Endometrium (tissue), 2 donors: ENCODE measurements at regions not wholly inside any gene's neighbourhood (a gene's known extent, or its start where the extent isn't known, plus 50 kb on each side); places are given as distances from the start of the nearest gene placed in this dataset.
A peak's percentile ranks its signal among the peaks of the same experiment; 100 is the strongest.

Experiments
- FAIRE-seq: peaks from 2 replicates; lab custom pipeline; 2012; peaks lifted over from hg19 to GRCh38; lab: Jason Lieb, UNC
- donor health status: control.
- donor health status: control.

- no peak for FAIRE-seq
Observed at GRCh38 chr16:74094514-74094913, 202.1 kb upstream of the PSMD7 start.

- no peak for FAIRE-seq
Observed at GRCh38 chr16:74092336-74092735, 204.3 kb upstream of the PSMD7 start.

- no peak for FAIRE-seq
Observed at GRCh38 chr16:74090871-74091270, 205.7 kb upstream of the PSMD7 start.

- FAIRE-seq: no peak
Observed at GRCh38 chr16:74083541-74083940, 213.1 kb upstream of the PSMD7 start.

GRCh38 chr16:74080311-74080710 is 216.3 kb upstream of the PSMD7 start:
- FAIRE-seq: no peak

- no peak for FAIRE-seq
Observed at GRCh38 chr16:74079232-74079586, 217.4 kb upstream of the PSMD7 start.

- no peak for FAIRE-seq
Observed at GRCh38 chr16:74078511-74079231, 217.9 kb upstream of the PSMD7 start.

- no peak for FAIRE-seq
Observed at GRCh38 chr16:74076568-74076967, 220.0 kb upstream of the PSMD7 start.

- FAIRE-seq: no peak
Observed at GRCh38 chr16:74075393-74075792, 221.2 kb upstream of the PSMD7 start.

GRCh38 chr16:74073456-74073855 is 223.2 kb upstream of the PSMD7 start:
- FAIRE-seq: peak; percentile 18

GRCh38 chr16:74071996-74072535 is 224.5 kb upstream of the PSMD7 start:
- FAIRE-seq: no peak

- FAIRE-seq: no peak
Observed at GRCh38 chr16:74070237-74070636, 226.4 kb upstream of the PSMD7 start.

- no peak for FAIRE-seq
Observed at GRCh38 chr16:74064120-74064735, 232.4 kb upstream of the PSMD7 start.

- no peak for FAIRE-seq
Observed at GRCh38 chr16:74053826-74054225, 242.8 kb upstream of the PSMD7 start.

- no peak for FAIRE-seq
Observed at GRCh38 chr16:74053312-74053711, 243.3 kb upstream of the PSMD7 start.

GRCh38 chr16:74052016-74052415 is 244.6 kb upstream of the PSMD7 start:
- no peak for FAIRE-seq

GRCh38 chr16:74049027-74049426 is 247.6 kb upstream of the PSMD7 start:
- FAIRE-seq: no peak

GRCh38 chr16:74046524-74046923 is 250.1 kb upstream of the PSMD7 start:
- FAIRE-seq: no peak

- FAIRE-seq: no peak
Observed at GRCh38 chr16:74045513-74045912, 251.1 kb upstream of the PSMD7 start.

GRCh38 chr16:74035816-74036215 is 260.8 kb upstream of the PSMD7 start:
- FAIRE-seq: no peak

GRCh38 chr16:74034862-74035261 is 261.8 kb upstream of the PSMD7 start:
- FAIRE-seq: peak; percentile 71

- no peak for FAIRE-seq
Observed at GRCh38 chr16:74034200-74034599, 262.4 kb upstream of the PSMD7 start.

- FAIRE-seq: no peak
Observed at GRCh38 chr16:74033441-74033995, 263.1 kb upstream of the PSMD7 start.

GRCh38 chr16:74031551-74031950 is 265.1 kb upstream of the PSMD7 start:
- FAIRE-seq: no peak
